ENCODE measurements at regions not wholly inside any gene's neighbourhood (a gene's known extent, or its start where the extent isn't known, plus 50 kb on each side); places are given as distances from the start of the nearest gene placed in this dataset.
"Not testable (repeated sequence)": the region's sequence is repeated elsewhere in the genome, so short reads cannot be mapped to it uniquely, and the experiment has no call there.

DNA sequence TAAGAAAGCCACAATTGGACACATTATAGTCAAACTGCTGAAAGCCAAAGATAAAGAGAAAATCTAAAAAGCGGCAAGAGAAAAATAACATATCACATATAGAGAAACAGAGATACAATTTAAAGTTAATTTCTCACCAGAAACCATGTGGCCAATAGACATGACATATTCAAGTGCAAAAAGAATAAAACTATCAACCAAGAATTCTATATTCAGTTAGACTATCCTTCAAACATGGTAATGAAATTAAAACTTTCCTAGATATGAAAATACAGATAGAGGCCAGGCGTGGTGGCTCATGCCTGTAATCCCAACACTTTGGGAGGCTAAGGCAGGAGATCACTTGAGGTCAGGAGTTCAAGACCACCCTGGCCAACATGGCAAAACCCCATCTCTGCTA is 129.1 kb upstream of the RNF32 start:
- DNase-seq = no peak

DNA sequence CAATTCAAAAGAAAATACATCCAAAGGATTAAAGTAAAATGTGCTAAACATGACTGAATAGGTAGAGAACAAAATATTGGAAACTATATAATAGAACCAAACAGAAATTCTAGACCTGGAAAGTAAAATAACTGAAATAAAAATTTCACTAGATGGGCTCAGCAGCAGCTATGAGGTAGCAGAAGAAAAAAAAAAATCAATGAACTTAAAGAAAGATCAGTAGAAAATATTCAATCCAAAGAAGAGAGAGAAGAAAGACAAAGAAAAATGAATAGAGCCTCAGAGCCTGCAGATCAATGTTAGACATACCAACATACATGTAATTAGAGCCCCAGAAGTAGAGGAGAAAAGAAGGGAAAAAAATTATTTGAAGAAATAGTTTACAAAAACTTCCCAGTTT is 129.6 kb upstream of the RNF32 start:
- no peak for DNase-seq

DNA sequence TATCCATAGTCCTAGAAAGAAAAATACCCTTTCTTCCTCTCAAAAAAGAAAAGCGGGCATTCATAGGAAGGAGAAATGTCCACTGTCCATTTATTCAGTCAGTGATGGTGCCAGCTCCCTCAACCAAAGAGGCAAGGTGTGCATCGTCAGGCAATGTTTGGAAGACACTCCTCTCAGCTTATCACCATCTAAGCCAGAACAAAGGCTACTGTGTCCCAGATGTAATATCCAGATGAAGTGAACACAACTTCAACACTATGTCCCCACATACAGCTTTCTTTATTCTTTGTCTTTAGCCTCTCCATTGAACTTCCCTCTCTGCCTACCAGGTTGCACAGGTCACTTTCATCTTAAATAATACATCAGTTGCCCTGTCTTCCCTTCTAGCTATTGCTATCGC is 131.4 kb upstream of the RNF32 start:
- no peak for DNase-seq

DNA sequence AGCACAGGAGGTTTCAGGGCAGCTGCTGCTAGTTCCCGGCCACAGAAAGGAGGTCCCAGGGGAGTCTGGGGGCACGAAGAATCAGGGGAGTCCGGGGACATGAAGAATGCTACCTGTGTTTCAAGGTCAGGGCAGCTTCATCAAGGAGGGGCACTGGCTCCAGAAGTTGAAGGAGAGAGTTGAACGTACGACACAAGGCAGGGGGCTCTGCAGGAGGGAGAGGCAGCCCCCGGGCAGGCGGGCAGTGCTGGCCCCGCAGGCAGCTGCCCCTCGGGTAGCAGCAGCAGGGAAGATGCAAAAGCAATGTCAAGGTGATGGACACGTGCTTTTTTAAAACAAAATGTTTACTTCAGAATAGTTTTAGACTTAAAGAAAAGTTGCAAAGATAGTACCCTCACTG is 134.7 kb upstream of the RNF32 start:
- no peak for DNase-seq

DNA sequence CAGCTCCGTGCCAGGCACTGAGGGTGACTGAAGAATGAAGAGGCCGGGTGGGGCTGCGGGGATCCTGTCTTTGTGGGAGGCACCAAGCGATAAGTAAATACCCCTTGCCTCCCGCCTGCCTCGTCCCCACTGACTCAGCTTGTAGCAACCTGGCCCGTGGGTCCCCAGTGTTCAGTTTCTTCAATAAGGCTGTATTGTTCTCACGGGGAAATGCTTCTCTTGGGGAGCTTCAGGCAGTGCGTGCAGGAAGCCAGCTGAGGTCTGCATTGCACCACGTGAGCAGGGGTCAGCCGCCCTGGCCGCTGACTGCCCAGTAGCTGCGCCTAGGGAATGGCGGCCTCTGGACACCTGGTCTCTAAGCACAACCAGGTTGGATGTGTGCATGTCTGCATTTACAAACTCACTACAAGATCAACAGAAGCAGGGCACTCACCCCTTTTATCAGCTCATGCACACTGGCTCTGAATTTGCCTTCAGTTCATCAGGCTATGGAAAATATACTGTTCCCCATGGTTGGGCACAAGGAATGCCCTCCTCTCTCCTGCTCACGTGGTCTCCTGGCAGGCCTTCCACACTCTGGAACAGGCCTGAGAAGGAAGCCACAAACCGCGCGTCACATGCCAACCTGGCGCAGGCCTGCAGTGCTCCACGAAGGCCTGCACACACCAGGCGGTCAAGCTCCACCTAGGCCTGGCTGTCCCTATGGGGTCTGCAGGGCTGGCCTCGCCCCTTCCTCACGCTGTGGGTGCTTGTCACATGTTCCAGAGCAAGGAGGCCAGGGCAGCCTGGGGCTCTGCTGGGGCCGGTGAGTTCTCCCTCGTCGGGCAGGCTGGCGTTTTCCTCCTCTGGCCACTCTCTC is 135.7 kb upstream of the RNF32 start:
- no peak for DNase-seq

DNA sequence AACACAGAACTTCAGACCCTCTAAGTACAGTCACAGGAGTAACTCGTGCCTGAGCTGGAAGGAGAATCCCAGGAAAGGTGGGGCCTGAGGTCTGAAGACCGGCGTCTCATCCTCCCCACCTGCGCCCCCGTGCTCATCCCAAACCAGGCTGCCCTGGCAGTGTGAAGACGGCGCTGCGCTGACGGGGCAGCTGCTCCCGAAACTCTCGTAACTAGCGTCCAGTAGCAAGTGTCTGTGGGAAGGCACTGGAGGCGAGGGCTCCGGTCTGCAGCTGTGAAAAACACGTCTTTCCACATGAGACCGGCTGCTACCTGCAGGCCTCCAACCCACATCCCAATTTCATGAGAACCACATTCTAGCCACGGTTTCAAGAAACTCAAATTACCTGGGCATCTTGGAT is 136.6 kb upstream of the RNF32 start:
- no peak for DNase-seq

DNA sequence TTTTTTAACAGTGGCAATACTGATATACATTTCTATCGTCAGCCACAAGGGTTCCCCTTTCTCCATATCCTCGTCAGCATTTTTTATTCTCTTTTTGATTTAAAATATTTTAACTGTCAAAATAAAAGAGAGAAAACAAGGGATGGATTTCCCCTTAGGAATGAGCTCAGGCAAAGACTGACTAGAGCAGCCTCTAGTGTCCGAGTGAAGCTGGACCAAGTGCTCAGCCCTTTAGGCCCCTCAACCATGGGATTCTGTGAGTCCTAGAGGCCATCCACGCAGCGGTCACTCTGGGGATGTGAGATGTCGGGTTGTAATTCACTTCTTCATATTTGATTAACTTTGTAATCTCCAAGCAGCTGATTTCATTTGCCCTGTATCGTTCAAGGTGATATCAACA is 137.4 kb upstream of the RNF32 start:
- no peak for DNase-seq

DNA sequence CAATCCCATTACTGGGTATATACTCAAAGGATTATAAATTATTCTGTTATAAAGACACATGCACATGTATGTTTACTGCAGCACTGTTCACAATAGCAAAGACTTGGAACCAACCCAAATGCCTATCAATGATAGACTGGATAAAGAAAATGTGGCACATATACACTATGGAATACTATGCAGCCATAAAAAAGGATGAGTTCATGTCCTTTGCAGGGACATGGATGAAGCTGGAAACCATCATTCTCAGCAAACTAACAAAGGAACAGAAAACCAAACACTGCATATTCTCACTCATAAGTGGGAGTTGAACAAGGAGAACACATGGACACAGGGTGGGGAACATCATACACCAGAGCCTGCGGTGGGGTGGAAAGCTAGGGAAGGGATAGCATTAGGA is 138.8 kb upstream of the RNF32 start:
- DNase-seq = not testable (repeated sequence)

DNA sequence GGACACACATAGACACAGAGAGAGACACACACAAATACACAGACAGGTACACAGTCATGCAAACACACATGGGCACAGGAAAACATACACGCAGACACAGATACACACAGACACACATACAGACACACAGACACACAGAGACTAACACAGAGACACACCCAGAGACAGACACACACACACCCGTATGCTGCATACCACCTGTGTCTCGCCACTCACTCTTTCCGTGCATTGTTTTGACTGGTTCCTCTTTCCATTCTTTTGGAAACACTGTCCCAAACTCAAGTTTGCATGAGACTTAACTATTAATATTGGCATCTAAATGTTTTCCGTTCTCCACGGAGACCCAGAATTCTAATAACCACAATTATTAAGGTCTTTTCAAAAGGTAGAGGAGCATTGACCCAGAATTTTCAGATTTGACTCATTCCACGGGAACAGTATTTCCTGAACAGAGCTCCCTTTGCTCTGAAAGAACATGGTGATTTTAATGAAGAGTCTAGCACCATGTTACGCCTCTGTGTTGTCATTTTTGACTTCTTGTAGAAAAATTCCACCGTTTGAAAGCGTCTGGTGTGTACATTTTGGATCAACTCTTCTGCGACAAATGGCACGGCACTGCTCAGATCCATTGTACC is 141.2 kb upstream of the RNF32 start:
- no peak for DNase-seq

DNA sequence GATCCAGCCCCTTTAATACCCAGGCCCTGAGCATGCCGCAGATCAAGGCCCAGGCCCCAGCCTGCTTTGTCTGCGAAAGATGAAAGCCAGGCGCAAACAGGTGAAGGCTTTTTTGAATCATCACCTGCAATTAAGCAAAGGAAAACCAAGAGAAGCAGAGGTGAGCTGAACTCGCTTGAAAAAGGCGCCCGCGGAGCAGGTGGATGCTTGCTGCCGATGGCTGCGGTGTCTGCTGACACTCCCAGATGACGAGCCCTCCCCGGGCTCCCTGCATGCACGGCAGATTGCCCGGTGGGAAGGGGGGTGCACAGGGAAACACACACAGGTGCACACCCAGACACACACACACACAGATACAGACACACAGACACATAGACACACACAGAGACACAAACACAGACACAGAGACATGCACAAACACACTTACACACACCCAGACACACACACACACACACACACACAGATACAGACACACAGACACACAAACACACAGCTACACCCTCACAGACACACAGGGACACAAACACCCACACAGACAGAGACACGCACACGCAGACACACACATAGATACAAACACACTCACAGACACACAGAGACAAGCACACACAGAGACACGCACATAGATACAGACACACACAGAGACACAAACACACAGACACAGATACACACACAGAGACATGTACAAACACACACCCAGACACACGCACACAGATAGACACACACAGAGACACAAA is 142.6 kb upstream of the RNF32 start:
- DNase-seq = no peak

DNA sequence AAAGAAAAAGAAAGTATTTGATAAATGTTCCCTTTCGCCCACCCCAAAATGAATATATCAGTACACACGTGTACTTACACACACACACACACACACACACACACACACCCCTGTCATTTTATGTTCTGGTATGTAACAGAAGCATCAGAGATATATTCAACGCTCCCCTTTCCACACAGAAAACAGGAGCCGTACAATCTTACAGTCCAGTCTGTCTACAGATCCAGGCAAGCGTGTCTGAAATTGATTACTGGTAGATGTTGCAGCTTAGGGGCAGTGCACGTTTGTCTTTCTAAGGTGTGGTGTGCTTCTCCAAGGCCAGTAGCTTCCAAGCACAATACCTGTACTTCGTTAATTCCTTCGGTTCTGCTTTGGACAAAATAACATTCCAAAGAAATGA is 143.7 kb upstream of the RNF32 start:
- DNase-seq = no peak

DNA sequence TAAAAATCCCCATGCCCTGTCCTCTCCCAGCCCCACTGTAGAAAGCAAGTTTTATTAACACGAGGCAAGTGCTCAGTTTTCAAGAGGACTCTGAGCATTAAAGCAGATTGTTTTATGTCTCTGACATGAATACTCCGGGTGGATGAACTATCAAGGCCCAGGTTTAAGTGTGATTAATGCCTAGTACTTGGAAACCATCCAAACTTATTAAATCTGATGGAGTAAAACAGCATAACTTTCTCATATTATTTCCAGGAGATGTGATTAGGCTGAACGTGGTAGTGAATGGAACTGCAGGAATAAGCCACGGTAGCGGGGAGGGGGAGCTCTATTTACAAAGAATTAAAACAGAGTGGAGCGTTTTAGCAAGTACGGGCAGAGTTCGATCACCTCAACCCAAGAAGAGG is 144.2 kb upstream of the RNF32 start:
- no peak for DNase-seq

DNA sequence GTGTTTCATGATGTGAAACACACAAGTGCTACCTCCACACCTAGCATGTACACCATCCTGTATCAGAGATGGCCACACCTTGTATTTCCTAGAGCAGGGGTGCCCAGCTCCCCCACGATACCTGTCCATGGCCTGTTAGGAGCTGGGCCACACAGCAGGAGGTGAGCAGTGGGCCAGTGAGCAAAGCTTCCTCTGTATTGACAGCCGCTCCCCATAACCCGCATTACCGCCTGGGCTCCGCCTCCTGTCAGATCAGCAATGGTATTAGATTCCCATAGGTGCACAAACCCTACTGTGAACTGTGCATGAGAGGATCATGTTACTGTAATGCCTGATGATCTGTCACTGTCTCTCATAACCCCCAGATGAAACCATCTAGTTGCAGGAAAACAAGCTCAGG is 145.6 kb upstream of the RNF32 start:
- no peak for DNase-seq

DNA sequence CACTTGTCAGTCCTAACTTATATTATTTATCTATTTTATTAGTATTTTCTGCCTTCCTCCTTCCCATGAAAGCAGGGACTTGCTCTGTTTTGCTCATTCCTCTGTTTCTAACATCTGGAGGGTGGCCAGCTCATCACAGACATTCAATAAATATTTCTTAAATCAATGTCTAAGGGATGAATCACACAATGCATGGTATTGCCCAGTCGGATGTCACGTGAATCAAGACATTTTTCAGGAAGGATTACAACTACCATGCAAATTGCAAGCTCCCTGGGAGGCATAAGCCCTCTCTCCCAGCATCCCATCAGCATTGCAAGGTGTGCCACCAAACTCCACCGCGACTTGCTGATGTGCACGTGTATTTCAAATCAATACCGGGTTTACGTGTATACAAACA is 146.6 kb upstream of the RNF32 start:
- DNase-seq = no peak

DNA sequence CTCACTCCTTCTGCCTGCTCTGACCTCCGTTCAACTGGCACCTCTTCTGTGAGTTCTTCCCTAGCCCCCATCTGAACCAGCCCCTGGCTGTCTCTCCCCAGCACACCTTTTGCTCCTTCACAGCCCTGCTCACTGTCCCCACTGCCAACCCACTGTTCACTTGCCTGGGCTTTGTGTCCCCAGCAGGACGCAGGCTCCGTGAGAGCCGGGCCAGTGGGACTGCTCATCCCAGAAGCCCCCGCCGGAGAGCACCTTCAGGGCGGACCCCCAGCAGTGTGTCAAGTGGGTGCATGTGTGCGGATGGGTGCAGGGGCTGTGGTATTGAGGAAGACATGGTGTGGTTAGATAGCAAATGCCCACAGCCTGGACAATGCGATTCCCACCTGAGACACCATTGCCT is 148.4 kb upstream of the RNF32 start:
- DNase-seq = no peak

DNA sequence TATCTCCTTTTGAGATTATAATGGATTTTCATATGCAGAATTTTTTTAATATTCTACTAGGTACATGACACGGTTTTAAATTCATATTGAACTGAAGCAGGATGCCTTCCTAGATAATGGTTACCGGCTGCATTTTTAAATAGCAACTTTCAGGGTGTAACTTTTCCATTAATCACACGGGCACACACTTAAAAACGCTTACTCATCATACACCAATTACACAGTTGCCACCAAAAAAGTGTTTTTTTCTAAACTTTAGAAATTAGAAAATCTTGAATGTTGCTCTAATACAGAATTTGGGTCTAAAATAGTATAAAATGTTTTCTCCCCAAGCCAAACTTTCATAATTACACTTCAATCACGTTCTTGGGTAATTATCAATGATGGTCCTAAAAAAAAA is 149.1 kb upstream of the RNF32 start:
- no peak for DNase-seq

DNA sequence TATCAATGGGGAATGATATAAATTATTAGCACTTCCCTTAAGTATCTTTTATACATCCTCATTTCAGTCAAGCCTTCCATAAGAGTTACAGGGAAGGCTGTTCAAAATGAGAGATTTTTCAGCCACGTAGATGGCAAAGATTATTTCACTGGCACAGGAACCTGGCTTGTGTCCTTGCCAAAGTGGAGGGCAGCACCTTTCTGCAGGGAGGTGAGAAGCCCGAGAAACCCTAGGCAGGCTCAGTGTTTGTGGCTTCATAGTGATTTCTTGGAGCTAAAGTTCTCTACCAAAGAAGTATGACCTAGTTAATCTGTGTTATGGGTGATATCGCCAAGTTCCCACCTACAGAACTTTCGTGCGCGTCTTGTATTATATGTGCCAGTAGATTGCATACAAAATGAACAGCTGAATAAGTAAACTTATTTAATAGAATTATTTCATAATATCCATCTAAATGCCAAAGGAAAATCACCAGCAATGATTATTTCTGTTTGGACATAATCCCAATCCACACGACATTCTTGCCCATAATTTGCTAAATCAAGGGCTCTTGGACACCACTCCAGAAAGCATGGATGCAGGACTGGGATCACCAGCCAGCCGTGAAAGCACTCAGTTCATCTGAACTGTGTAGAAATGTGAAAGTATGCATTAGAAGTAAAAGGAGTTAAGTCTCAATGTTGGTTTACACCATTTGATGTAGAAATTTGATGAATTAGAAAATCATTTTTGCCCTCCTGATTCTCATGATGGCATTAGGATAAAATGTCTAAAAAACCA is 150.4 kb upstream of the RNF32 start:
- no peak for DNase-seq

DNA sequence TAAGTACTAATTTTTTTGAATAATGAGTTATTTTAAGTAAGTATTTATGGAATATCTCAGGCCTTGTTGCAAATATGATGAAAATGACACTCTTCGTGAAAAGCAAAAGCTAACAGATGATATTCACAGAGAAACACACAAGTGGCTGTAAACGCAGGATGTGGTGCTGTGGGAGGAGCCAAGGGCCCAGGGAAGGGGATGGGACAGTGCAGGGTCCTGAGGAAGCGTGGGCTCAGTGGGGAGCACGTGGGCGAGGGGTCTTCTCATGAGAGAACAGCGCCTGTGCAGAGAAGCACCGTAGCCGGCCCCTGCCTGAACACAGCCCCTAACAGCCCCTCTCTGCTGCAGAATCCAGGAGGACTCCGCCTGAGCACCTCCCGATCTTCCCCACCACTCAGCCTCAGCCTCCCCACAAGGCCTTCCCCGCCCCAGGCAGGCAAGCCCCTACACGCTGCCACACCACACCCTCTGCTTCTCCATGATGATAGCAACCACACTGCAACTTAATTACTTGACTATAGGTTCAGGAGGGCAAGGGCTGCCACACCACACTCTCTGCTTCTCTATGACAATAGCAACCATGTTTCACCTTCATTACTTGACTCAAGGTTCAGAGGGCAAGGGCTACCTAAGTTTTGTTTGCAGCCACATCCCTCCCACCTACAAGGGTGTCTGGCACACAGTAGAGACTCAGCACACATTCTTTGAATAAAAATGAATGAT is 152.6 kb upstream of the RNF32 start:
- no peak for DNase-seq

DNA sequence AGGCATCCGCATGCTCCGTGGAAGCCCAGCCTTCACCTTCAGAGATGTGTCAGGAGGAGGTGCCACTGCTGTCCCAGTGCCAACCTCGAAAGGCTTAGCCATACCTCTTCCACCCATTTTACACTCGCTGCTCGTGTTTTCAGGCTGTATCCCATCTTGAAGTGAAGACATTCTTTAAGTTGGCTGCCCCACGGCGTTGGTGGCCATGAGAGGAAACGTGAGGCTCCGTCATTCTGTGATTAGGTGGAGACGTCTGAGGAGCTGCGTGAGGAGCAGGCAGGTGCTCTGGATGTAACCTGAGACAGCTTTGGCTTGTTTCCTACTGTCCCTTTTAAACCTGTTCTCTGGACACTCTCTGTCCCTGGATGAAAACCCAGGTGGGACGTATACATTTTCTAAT is 159.9 kb upstream of the RNF32 start:
- DNase-seq = peak; percentile 49

DNA sequence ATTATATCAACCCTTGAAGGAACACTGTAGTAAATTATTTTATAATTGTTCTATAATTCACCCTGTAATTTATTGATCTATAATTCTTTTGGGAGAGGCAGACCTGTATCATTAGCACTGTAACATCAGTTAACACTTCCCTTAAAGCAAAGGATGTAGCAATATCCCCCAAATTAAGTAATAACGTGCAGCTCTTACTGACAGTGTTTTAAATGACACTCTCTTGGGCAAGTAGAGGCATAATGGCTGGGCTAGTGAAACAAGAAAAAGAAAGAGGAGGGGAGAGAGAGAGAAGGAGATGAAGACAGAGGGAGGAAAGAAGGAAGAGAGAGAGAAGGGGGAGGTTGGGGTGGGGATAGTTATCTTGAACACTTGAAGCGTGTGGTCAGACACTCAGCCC is 161.0 kb upstream of the RNF32 start:
- DNase-seq = no peak

DNA sequence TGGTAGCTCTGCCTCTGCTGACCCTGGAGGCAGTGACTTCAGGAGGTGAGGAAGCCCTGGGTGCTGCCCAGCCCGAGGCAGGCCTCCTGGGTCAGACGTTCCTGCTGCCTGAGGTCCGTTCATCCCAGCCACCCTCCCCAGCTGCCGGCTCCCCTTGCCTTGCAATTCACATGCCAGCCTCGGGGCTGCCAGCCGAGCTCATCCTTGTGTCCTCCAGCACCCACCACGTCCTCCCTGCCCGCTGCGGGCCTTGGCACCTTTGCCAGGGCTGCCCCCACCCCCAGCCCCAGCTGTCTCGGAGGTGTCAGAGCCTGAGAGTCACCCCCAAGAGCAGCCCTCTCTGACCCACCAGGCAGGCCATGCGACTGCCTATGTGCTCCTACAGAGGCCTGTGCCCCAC is 162.1 kb upstream of the RNF32 start:
- DNase-seq = no peak

DNA sequence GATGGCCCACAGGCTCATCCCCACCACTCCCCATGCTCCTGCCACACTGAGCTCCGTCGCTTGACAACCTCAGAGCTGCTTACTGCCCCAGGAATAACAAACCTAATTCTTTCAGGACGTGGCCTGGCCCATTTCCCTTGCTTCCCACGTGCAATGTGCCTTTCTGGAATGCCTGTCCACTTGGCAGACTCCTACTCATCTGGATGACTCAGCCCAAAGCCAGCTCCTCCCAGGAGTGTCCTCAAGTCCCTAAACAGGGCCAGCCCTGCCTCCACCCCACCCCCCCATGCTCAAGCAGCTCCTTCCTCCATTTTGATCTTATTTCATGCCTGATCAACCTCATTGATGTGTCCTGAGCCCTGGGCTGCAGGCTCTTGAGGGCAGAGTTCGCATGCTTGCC is 164.9 kb upstream of the RNF32 start:
- DNase-seq = no peak

DNA sequence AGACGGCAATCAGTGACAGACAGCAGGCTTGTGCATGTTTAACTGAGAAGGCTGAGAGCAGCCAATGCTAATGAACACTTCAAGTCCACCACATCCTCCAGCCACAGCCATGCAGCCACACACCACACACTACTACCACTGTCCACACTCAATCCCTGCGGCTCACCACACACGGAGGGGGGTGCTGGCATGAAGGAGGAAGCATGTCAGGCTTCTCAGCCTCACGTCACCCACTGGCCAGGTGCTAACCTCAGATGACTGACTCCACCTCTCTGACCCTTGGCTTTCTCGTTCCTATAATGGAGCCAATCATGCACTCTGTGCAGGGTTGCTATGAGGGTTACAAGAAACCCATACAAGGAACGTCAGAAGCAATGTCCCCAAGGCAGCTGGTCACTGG is 165.4 kb upstream of the RNF32 start:
- no peak for DNase-seq

All from NCI-H2029 (cell line).